OCI-LY1 (cell line): ENCODE measurements at regions not wholly inside any gene's neighbourhood (a gene's known extent, or its start where the extent isn't known, plus 50 kb on each side); places are given as distances from the start of the nearest gene placed in this dataset.

Source experiments
- H2AFZ ChIP-seq: fragments of 200-600 bp; sonication (generic), shearing (Covaris generic); 2 replicates; pipeline ENCODE4 v1.6.0; 2014; ENCODE audit warnings: antibody characterized with exemption, mild to moderate bottlenecking, low read length
- H3F3A ChIP-seq: fragments of 200-600 bp; sonication (generic), shearing (Covaris generic); 2 replicates; pipeline ENCODE4 v1.6.0; 2014; ENCODE audit warnings: mild to moderate bottlenecking, antibody characterized with exemption, low read length, moderate library complexity; ENCODE audit not compliant: insufficient read depth
- H3K27ac ChIP-seq: fragments of 200-600 bp; sonication (generic); 2 replicates; pipeline ENCODE4 v1.5.1; 2014; ENCODE audit warnings: low read length, mixed run types, mild to moderate bottlenecking, low read depth; ENCODE audit not compliant: poor library complexity, severe bottlenecking
- H3K27me3 ChIP-seq: fragments of 200-600 bp; sonication (generic); 2 replicates; pipeline ENCODE4 v1.6.0; 2014; ENCODE audit warnings: antibody characterized with exemption, mild to moderate bottlenecking, low read length, moderate library complexity; ENCODE audit not compliant: insufficient read depth
- H3K36me3 ChIP-seq: fragments of 200-600 bp; sonication (generic); 2 replicates; pipeline ENCODE4 v1.6.1; 2014; ENCODE audit warnings: mild to moderate bottlenecking, antibody characterized with exemption, low read length, moderate library complexity, mixed read lengths; ENCODE audit not compliant: insufficient read depth
- H3K4me1 ChIP-seq: fragments of 200-600 bp; sonication (generic); 2 replicates; pipeline ENCODE4 v1.5.1; 2014; ENCODE audit warnings: mild to moderate bottlenecking, low read length, moderate library complexity; ENCODE audit not compliant: insufficient read depth, severe bottlenecking
- H3K4me2 ChIP-seq: fragments of 200-600 bp; sonication (generic), shearing (Covaris generic); 2 replicates; pipeline ENCODE4 v1.6.1; 2014; ENCODE audit warnings: low read length
- H3K4me3 ChIP-seq: fragments of 200-600 bp; sonication (generic); 2 replicates; pipeline ENCODE4 v1.5.1; 2014; ENCODE audit warnings: low read length, low read depth, mild to moderate bottlenecking, mixed read lengths; ENCODE audit not compliant: poor library complexity, severe bottlenecking
- H3K79me2 ChIP-seq: fragments of 200-600 bp; shearing (Covaris generic); 2 replicates; pipeline ENCODE4 v1.6.1; 2016; ENCODE audit warnings: mixed run types, low read length, mixed read lengths; ENCODE audit not compliant: insufficient read depth
- H3K9ac ChIP-seq: fragments of 200-600 bp; sonication (generic), shearing (Covaris generic); 2 replicates; pipeline ENCODE4 v1.6.1; 2014; ENCODE audit warnings: mild to moderate bottlenecking, low read length, mixed read lengths
- H3K9me2 ChIP-seq: fragments of 200-600 bp; sonication (generic), shearing (Covaris generic); 2 replicates; pipeline ENCODE4 v1.6.1; 2014; ENCODE audit warnings: low read depth, mild to moderate bottlenecking, low read length, mixed read lengths
- H3K9me3 ChIP-seq: fragments of 200-600 bp; shearing (Covaris generic); 2 replicates; pipeline ENCODE4 v1.6.1; 2014; ENCODE audit warnings: low read length, mixed read lengths
- H4K20me1 ChIP-seq: fragments of 200-600 bp; sonication (generic), shearing (Covaris generic); 2 replicates; pipeline ENCODE4 v1.6.0; 2016; ENCODE audit warnings: mild to moderate bottlenecking, low read length; ENCODE audit not compliant: insufficient read depth
- EZH2 ChIP-seq: fragments of 200-600 bp; sonication (generic), shearing (Covaris generic); IDR thresholded peaks from 2 replicates; pipeline ENCODE4 v1.8.0; 2017; ENCODE audit warnings: borderline replicate concordance, mixed run types, mild to moderate bottlenecking, antibody characterized with exemption, low read length, moderate library complexity, mixed read lengths
- TF ChIP-seq, protein P1 (sequence below): fragments of 200-600 bp; sonication (generic), shearing (Covaris generic); IDR thresholded peaks from 2 replicates; pipeline ENCODE4 v1.5.1; 2017; ENCODE audit warnings: mild to moderate bottlenecking, antibody characterized with exemption, low read length, moderate library complexity, mixed read lengths

DNA sequence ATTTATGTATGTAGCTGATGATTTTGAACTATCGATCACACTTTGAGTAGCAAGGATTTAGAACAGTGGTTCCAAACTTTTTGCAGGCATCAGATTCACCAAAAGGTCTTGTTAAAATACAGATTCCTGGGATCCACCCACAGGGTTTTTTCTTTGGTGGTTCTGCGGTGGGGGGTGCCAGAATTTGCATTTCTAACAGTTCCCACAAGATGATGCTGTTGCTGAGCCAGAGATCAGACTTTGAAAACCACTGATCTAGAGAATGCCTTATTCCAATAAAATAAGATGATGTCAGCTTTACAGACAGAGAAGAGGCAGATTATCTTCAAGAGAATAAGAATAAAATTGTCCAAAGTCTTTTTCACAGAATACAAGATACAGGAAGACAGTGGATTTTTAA is 80.9 kb upstream of the SHISA2 start:
- H2AFZ ChIP-seq = no peak overlapping the region
- H3K27me3 ChIP-seq = no peaks in the 10 kb centered on the region
- no peak for TF ChIP-seq EZH2
- TF ChIP-seq, protein P1, sequence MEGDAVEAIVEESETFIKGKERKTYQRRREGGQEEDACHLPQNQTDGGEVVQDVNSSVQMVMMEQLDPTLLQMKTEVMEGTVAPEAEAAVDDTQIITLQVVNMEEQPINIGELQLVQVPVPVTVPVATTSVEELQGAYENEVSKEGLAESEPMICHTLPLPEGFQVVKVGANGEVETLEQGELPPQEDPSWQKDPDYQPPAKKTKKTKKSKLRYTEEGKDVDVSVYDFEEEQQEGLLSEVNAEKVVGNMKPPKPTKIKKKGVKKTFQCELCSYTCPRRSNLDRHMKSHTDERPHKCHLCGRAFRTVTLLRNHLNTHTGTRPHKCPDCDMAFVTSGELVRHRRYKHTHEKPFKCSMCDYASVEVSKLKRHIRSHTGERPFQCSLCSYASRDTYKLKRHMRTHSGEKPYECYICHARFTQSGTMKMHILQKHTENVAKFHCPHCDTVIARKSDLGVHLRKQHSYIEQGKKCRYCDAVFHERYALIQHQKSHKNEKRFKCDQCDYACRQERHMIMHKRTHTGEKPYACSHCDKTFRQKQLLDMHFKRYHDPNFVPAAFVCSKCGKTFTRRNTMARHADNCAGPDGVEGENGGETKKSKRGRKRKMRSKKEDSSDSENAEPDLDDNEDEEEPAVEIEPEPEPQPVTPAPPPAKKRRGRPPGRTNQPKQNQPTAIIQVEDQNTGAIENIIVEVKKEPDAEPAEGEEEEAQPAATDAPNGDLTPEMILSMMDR = peak; percentile 30; the same call in 1 of the 2 replicates
- H3K9me3 ChIP-seq = no peaks in the 10 kb centered on the region
- no peak overlapping the region for H3K4me2 ChIP-seq
- no peaks in the 10 kb centered on the region for H3K9me2 ChIP-seq
- no peaks in the 10 kb centered on the region for H3F3A ChIP-seq
- no peaks in the 10 kb centered on the region for H3K4me1 ChIP-seq
- H4K20me1 ChIP-seq = no peaks in the 10 kb centered on the region
- H3K4me3 ChIP-seq = no peak overlapping the region
- no peaks in the 10 kb centered on the region for H3K79me2 ChIP-seq
- H3K36me3 ChIP-seq = no peaks in the 10 kb centered on the region
- no peak overlapping the region for H3K9ac ChIP-seq
- no peak overlapping the region for H3K27ac ChIP-seq

DNA sequence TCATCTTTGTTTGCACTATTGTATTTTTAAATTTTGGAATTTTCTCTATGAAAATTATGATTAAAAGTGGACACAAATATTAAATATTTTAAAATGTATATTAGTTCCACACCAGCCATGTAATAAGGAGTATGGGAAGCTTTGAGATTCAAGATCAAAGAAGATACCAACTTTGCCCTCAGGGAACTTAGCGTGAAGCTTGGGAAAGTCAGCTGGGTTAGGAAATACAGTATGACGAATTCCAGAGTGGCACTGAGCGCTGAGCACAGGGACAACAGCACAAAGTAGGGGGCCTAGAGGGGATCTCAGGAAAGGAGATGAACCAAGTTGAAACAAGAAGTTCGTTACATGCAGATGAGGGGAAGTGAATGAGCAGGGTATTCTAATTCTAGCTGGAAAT is 76.9 kb upstream of the SHISA2 start:
- Histone ChIP-seq H3K4me2 (no peak overlapping the region), H3K4me3 (no peak overlapping the region), H3K27me3 (no peaks in the 10 kb centered on the region), H4K20me1 (no peaks in the 10 kb centered on the region), H3F3A (no peaks in the 10 kb centered on the region), H3K79me2 (no peaks in the 10 kb centered on the region), H3K27ac (no peak overlapping the region), H3K9me3 (no peaks in the 10 kb centered on the region), H3K9ac (no peak overlapping the region), H3K4me1 (no peaks in the 10 kb centered on the region), H2AFZ (no peak overlapping the region), H3K36me3 (no peaks in the 10 kb centered on the region), H3K9me2 (no peaks in the 10 kb centered on the region)
- TF ChIP-seq EZH2 = no peak
- TF ChIP-seq, protein P1 = no peak

DNA sequence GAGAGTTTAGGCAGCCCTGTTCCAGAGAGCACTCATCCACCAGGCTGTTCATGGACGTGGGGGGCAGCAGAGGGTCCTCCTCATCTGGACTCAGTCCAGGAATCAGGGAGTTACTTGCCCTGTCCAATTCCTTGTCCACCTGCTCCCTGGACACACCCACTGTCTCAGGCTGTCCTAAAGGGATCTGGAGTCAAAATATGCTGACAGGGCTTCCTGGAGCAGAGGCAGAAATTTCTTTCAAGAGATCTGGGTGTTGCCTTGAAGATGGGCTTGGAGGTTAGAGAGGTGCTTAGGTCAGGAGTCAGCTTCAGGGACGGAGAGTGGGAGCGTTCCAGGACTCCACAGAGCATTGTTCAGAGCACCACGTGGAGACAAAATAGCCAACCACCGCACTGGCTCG is 65.8 kb upstream of the SHISA2 start:
- Histone ChIP-seq H3K27me3 (no peaks in the 10 kb centered on the region), H3F3A (no peaks in the 10 kb centered on the region), H3K9ac (no peak overlapping the region), H3K4me3 (no peak overlapping the region), H3K9me3 (no peaks in the 10 kb centered on the region), H3K27ac (no peak overlapping the region), H3K4me2 (no peak overlapping the region), H3K9me2 (no peaks in the 10 kb centered on the region), H2AFZ (no peak overlapping the region), H4K20me1 (no peaks in the 10 kb centered on the region), H3K79me2 (no peaks in the 10 kb centered on the region), H3K4me1 (no peaks in the 10 kb centered on the region), H3K36me3 (no peaks in the 10 kb centered on the region)
- TF ChIP-seq, protein P1 = no peak
- TF ChIP-seq EZH2 = no peak
